ENCODE measurements at regions not wholly inside any gene's neighbourhood (a gene's known extent, or its start where the extent isn't known, plus 50 kb on each side); places are given as distances from the start of the nearest gene placed in this dataset.

DNA sequence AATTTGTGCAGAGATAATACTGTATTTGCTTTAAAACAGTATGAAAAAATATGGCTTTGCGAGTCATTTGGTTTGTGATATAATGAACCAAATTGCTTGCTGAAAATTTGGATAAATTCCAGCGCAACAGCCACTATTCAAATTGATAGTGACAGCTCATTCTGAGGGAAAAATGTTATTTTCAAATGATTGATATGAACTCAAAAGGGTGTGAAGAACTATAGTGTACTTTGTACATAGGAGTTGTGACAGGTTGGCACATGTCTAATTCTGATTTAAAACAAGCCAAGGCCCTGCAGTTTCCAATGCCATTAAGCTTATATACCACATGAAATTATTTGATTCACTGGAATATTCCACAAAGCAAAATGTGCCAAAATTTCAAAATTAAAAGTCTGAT lies 1628.9 kb upstream of the AGA start:
- Histone ChIP-seq H3K9me3 (ENCODE audit: severe bottlenecking) (no peaks in the 10 kb centered on the region), H3K4me3 (ENCODE audit: low read depth, low read length) (no peak overlapping the region), H3K36me3 (no peaks in the 10 kb centered on the region), H3K27ac (no peak overlapping the region), H3K27me3 (ENCODE audit: insufficient read depth, low read depth, severe bottlenecking) (peaks cover 43% of the 10 kb centered on the region)
- no peak for DNase-seq
- TF ChIP-seq, protein P1, sequence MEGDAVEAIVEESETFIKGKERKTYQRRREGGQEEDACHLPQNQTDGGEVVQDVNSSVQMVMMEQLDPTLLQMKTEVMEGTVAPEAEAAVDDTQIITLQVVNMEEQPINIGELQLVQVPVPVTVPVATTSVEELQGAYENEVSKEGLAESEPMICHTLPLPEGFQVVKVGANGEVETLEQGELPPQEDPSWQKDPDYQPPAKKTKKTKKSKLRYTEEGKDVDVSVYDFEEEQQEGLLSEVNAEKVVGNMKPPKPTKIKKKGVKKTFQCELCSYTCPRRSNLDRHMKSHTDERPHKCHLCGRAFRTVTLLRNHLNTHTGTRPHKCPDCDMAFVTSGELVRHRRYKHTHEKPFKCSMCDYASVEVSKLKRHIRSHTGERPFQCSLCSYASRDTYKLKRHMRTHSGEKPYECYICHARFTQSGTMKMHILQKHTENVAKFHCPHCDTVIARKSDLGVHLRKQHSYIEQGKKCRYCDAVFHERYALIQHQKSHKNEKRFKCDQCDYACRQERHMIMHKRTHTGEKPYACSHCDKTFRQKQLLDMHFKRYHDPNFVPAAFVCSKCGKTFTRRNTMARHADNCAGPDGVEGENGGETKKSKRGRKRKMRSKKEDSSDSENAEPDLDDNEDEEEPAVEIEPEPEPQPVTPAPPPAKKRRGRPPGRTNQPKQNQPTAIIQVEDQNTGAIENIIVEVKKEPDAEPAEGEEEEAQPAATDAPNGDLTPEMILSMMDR (IDR thresholded peaks at IDR 0.05; ENCODE audit: low read depth, low read length) = no peak

DNA sequence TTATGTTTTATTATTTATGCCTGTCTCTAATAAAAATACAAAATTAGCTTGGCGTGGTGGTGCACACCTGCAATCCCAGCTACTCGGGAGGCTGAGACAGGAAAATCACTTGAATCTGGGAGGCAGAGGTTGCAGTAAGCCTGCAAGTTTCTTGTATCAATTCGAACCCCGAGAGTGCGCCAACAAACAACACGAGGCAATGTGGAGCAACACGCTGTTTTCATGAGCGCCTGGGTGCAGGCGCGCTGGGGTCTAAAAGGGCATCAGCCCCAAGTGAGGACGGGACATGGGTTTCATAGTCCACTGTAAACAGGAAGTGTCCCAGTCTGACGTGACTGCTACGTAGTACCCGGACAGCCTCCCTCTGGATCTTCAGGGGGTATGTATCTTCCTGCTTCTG lies 1634.6 kb upstream of the AGA start:
- no peaks in the 10 kb centered on the region for H3K9me3 ChIP-seq (ENCODE audit: severe bottlenecking)
- peaks cover 65% of the 10 kb centered on the region for H3K27me3 ChIP-seq (ENCODE audit: insufficient read depth, low read depth, severe bottlenecking)
- H3K36me3 ChIP-seq = no peaks in the 10 kb centered on the region
- TF ChIP-seq, protein P1 (IDR thresholded peaks at IDR 0.05; ENCODE audit: low read depth, low read length) = no peak
- H3K27ac ChIP-seq = no peak overlapping the region
- no peak overlapping the region for H3K4me3 ChIP-seq (ENCODE audit: low read depth, low read length)
- DNase-seq = no peak

DNA sequence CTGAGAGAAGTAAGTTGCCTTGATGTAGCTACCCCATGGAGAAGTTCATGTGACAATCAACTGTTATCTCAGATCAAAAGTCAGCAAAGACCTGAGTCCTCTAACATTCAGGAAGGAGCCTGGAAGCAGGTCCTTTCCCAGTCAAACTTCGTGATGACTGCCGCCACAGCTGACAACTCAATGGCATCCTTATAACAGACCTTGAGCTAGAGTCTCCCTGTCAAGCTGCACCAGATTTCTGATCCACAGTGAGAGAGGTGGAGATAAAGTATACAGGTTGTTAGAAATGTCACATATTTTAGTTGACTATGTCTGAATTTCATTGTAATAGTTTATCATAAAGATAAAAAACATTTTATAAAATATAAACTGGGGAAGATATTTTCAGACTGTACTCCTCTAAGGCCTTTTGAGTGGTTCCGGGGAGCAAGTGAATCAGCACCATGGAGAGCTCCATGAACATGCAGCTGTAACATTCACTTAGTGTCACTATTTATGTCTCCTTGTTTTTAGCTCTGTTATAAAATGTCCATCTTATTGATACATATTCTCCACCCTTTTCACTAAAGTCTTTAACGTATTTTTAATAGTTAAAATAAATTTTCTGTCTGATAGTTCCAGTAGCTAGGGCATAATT lies 1653.5 kb upstream of the AGA start:
- Histone ChIP-seq H3K36me3 (no peaks in the 10 kb centered on the region), H3K27me3 (ENCODE audit: insufficient read depth, low read depth, severe bottlenecking) (peaks cover 48% of the 10 kb centered on the region), H3K9me3 (ENCODE audit: severe bottlenecking) (no peaks in the 10 kb centered on the region), H3K27ac (no peak overlapping the region), H3K4me3 (ENCODE audit: low read depth, low read length) (no peak overlapping the region)
- TF ChIP-seq, protein P1 (IDR thresholded peaks at IDR 0.05; ENCODE audit: low read depth, low read length) = no peak
- no peak for DNase-seq

DNA sequence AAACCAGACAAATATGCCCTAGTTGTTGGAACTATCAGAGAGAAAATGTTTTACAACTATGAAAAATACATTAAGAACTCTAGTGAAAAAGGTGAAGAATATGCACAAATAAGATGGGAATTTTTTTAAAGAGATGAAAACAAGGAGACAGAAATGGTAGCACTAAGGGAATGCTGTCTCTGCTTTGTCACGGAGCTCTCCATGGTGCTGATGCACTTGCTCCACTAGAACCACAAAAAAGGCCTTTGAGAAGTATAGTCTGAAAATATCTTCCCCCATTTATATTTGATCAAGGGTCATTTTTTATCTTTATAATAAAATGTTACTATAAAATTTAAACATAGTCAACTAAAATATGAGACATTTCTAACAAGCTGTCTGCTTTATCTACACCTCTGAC lies 1655.5 kb upstream of the AGA start:
- TF ChIP-seq, protein P1 (IDR thresholded peaks at IDR 0.05; ENCODE audit: low read depth, low read length) = no peak
- Histone ChIP-seq H3K27ac (no peak overlapping the region), H3K36me3 (no peaks in the 10 kb centered on the region), H3K27me3 (ENCODE audit: insufficient read depth, low read depth, severe bottlenecking) (peaks cover 42% of the 10 kb centered on the region), H3K4me3 (ENCODE audit: low read depth, low read length) (no peak overlapping the region), H3K9me3 (ENCODE audit: severe bottlenecking) (no peaks in the 10 kb centered on the region)
- no peak for DNase-seq

DNA sequence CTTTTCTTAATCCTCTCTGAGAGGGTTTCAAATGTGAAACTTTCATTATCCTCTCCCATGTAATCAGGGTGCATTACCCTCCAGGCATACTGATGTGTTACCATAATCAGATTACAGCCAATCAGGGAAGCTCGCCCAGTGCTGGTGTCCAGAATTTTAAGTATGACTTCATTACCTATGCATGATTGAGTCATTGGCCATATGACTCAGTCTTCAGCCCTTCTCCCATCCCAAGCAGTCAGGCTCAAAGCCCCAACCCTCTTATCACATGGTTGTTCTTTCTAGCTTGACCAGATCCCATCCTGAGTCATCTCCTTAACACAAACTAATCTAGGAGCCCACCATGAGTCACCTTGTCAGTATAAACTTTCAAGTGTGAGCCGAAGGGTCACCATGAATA lies 1668.1 kb upstream of the AGA start:
- TF ChIP-seq, protein P1 (IDR thresholded peaks at IDR 0.05; ENCODE audit: low read depth, low read length) = no peak
- Histone ChIP-seq H3K27me3 (ENCODE audit: insufficient read depth, low read depth, severe bottlenecking) (peaks cover 46% of the 10 kb centered on the region), H3K36me3 (no peaks in the 10 kb centered on the region), H3K27ac (no peak overlapping the region), H3K9me3 (ENCODE audit: severe bottlenecking) (no peaks in the 10 kb centered on the region), H3K4me3 (ENCODE audit: low read depth, low read length) (no peak overlapping the region)
- no peak for DNase-seq

DNA sequence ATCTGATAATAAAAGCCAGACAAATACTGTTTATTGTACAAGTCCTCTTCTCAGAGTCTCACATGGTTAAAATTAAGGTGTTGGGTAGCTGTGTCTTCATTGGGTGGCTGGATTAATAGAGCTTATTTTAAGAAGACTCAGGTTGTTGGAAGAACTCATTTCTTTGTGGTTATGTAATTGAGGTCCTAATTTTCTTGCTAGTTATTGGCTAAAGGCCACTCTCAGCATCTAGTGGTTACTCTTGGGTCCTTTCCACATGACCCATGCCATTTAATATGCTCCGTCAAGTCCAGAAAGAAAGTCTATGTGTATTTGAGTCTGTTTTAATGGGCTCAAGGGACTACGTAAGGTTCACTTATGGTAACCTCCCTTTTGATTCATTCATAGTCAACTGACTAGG lies 1668.6 kb upstream of the AGA start:
- no peak overlapping the region for H3K4me3 ChIP-seq (ENCODE audit: low read depth, low read length)
- no peaks in the 10 kb centered on the region for H3K9me3 ChIP-seq (ENCODE audit: severe bottlenecking)
- DNase-seq = no peak
- TF ChIP-seq, protein P1 (IDR thresholded peaks at IDR 0.05; ENCODE audit: low read depth, low read length) = no peak
- no peaks in the 10 kb centered on the region for H3K36me3 ChIP-seq
- H3K27me3 ChIP-seq (ENCODE audit: insufficient read depth, low read depth, severe bottlenecking) = peaks cover 42% of the 10 kb centered on the region
- no peak overlapping the region for H3K27ac ChIP-seq
